HG03571 (cell line): ENCODE measurements at regions not wholly inside any gene's neighbourhood (a gene's known extent, or its start where the extent isn't known, plus 50 kb on each side); places are given as distances from the start of the nearest gene placed in this dataset.
"Not testable (repeated sequence)": the region's sequence is repeated elsewhere in the genome, so short reads cannot be mapped to it uniquely, and the experiment has no call there.

Experiments used
- ATAC-seq: cut with Tn5 transposase; IDR thresholded peaks from one replicate; pipeline ENCODE4 v1.9.1; 2021; ENCODE audit not compliant: unreplicated experiment

GRCh38 chr5:142408981-142409481 is 84.2 kb upstream of the SPRY4 start:
- no peak for ATAC-seq

GRCh38 chr5:142408536-142408935 is 83.7 kb upstream of the SPRY4 start:
- ATAC-seq = no peak

DNA sequence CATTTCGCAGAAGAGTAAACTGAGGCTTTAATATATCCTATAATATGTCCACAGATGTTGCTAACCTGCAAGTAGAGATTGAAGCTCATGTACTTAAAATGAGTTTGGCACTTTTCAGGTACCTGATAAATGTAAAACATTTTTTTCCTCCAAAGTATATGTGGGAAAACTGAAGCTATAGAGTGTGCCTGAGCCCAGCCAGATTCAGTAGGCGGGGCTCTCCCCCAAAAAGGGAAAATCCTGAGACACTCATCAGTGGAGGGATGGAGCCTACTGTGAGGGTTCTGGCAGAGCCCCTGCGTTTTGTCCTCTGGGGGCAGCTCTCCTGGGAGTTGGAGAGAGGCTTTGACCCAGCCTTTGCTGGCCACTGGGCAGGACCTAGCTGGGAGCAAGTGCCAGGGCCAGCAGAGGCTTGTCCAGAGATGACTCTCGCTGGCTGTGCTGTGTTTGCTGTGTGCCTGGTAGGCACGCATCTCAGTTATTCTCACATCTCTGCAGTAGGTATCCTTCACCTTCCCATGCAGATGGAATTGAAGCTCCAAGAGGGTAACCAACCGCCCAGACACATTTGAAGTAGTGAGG is 81.1 kb upstream of the SPRY4 start:
- ATAC-seq = no peak

- ATAC-seq = no peak
Measured at GRCh38 chr5:142405023-142405422, 80.2 kb upstream of the SPRY4 start.

- no peak for ATAC-seq
Measured at GRCh38 chr5:142404046-142404477, 79.2 kb upstream of the SPRY4 start.

- no peak for ATAC-seq
Measured at GRCh38 chr5:142403583-142403982, 78.8 kb upstream of the SPRY4 start.

DNA sequence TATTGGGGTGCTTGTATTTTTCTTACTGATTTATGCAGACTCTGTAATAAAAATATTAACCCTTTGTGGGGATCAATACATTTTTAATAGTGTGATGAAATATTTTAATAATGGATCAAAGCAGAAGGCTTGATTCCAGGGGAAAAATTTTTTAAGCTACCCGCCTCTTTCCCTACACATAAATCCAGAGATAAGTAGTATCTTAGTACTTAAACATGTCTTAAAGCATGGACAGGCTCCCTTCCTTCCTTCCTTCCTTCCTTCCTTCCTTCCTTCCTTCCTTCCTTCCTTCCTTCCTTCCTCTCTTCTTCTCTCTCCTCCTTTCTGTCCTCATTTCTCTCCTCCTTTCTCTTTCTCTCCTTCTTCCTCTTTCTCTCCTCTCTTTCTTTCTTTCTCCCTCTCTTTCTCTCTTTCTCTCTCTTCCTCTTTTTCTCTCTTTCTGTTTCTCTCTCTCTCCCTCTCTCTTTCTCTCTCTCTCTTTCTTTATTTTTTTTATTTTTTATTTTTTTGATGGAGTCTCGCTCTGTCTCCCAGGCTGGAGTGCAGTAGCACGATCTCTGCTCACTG is 78.0 kb upstream of the SPRY4 start:
- no peak for ATAC-seq

- ATAC-seq = no peak
Measured at GRCh38 chr5:142400415-142400814, 75.6 kb upstream of the SPRY4 start.

- ATAC-seq = no peak
Measured at GRCh38 chr5:142399891-142400290, 75.1 kb upstream of the SPRY4 start.

GRCh38 chr5:142398730-142399055 is 73.9 kb upstream of the SPRY4 start:
- ATAC-seq = no peak

- not testable (repeated sequence) for ATAC-seq
Measured at GRCh38 chr5:142398011-142398729, 73.3 kb upstream of the SPRY4 start.

DNA sequence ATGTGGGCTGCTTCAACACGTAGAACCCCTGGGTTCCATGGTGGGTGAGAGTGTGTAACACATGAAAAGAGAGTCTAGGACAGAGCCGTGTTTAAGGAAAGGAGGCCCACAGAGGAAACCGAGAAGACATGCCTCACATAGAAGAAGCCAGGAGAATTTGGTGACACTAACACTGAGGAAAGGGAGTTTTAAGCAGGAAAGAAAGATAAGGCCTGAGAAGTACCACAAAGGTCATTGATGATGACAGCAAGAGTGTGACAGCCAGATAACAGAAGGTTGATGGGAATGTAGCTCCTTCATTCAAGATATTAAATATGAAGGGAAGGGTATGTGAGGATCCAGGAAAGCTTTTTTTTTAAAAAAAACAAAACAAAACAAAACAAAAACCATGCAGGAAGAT is 72.4 kb upstream of the SPRY4 start:
- no peak for ATAC-seq

GRCh38 chr5:142396436-142397038 is 71.7 kb upstream of the SPRY4 start:
- no peak for ATAC-seq

DNA sequence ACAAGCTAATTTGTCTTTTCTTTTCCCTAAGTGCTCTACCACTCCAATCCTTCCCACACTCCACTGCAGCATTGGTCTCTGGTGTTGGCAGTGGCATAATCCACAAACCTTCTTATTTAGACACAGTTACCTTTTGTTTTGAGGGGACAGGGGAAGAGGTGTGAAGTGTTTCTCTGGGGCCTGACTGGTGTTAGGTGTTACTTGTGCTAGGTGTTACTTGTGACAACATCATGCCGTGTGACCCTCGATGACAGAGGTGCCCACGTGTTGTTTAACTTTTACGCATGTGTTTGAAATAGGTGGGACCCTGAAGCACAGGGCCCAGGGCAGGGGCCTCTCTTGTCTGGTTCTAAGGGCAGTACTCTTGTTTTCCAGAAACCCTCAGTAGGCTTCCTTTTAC is 70.5 kb upstream of the SPRY4 start:
- ATAC-seq = no peak

- ATAC-seq = no peak
Measured at GRCh38 chr5:142391058-142391845, 66.4 kb upstream of the SPRY4 start.

GRCh38 chr5:142390334-142390733 is 65.5 kb upstream of the SPRY4 start:
- no peak for ATAC-seq

DNA sequence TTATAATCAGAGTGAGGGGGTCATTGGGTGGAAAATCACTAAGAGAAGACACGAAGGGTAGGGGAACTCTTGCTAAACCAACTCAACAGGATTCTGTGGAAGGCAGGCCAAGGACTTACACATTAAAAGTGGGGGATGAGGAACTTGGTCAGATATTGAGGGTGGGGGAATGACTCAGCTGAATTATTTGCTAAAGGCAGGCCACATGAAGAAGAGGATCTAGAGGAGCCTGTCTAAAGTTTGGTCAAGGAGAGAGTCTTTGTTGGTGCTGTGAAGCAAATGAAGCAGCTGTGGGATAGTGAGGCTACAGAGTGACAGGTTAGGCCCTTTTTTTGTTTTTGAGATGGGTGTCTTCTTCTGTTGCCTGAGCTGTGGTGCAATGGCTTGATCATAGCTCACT is 63.9 kb upstream of the SPRY4 start:
- no peak for ATAC-seq

DNA sequence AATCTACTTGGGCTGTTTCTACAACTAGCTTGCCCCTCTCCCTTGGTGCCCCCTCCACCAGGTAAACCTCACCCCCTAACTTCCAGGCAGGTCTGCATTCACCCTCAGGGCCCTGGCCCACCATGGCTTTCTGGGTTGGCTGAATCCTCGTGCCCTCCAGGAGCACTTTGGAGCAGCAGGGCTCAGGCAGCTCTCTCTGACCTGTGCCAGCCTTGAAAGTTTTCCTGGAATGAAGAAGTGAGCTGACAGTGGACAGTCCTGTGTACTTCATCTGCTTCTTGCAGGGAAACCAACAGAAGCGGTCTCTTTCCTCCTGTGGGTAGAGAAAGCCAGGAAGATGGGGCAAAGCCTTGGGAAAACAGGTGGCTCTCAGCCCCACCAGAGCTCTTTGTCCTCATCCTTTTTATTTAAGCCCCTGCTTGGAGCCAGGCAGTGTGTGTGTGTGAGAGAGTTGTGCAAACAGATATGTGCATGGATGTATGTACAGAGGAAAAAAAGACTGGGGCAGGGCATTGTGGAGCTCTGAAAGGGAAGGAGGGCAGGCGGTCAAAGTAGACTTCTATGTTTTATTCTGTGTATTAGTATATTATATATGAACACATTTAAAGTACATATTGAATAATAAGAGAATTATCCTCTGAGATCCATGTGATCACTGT is 62.3 kb upstream of the SPRY4 start:
- no peak for ATAC-seq

GRCh38 chr5:142386137-142387023 is 61.6 kb upstream of the SPRY4 start:
- ATAC-seq = no peak

- ATAC-seq = no peak
Measured at GRCh38 chr5:142385194-142385593, 60.4 kb upstream of the SPRY4 start.
